ENCODE measurements at regions not wholly inside any gene's neighbourhood (a gene's known extent, or its start where the extent isn't known, plus 50 kb on each side); places are given as distances from the start of the nearest gene placed in this dataset.

DNA sequence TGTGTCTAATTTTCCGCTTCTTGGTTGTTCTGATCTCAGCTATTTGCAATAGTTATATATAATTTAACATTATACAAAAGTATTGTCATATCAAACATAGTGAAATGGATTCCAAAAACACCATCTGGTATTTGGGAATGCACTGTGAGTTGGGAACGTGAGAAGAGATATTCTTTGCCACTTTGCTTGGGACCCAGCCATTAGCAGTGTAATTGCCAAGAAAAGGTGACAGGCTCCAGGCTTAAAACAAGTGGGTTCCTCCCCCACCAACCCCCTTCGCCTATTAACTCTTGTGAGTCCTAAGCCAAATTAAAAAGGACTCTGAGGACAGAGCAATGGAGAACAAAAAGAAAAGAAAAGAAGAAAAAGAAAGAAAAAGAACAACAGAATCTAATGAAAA lies 186.7 kb upstream of the NFIA start:
- H3K27ac ChIP-seq (ENCODE audit: low read depth, low read length): no peak overlapping the region
- H3K9ac ChIP-seq (replicated peaks in 1 of 4; ENCODE audit: extremely low read depth in 1 of 4, low read depth in 3 of 4, low read length in 3 of 4): no peak overlapping the region
- DNase-seq (ENCODE audit: low read depth in 1 of 2, low spot score in 2 of 2): no peak
- no peaks in the 10 kb centered on the region for H4K20me1 ChIP-seq (replicated peaks in 1 of 2; ENCODE audit: control insufficient read depth in 1 of 2, insufficient read depth in 2 of 2, low read length in 2 of 2)
- 90% methylated on average over 3 of the region's 3 CpGs; no CpG with 5 or more reads in 1 of the 2 experiments for WGBS, 2 experiments (ENCODE audit: extremely low coverage in 1 of 2, insufficient coverage in 1 of 2, insufficient read length in 1 of 2, insufficient replicate concordance in 2 of 2, low coverage in 1 of 2, low lambda C conversion rate in 2 of 2, missing lambda C conversion rate in 1 of 2)
- no peak overlapping the region for H3K18ac ChIP-seq (ENCODE audit: extremely low read depth, low read length)
- no peaks in the 10 kb centered on the region for H3K79me1 ChIP-seq (ENCODE audit: low read depth, low read length)
- no peaks in the 10 kb centered on the region for H3K36me3 ChIP-seq (ENCODE audit: control insufficient read depth in 2 of 4, insufficient read depth in 4 of 4, low read length in 3 of 4)
- H3K23me2 ChIP-seq (ENCODE audit: low read depth, low read length): no peaks in the 10 kb centered on the region
- H2BK20ac ChIP-seq (ENCODE audit: low read length): no peak overlapping the region
- no peak overlapping the region for H2BK5ac ChIP-seq (ENCODE audit: low read depth, low read length)
- no peak overlapping the region for H3K14ac ChIP-seq (ENCODE audit: insufficient read length)
- H3K4me2 ChIP-seq (ENCODE audit: insufficient read depth in 1 of 2, low read depth in 2 of 2, low read length in 2 of 2): no peak overlapping the region
- ChIA-PET CTCF (ENCODE audit: partially characterized antibody) (interaction anchor here (1.3 kb wide), 1 partner anchor 154 kb away, joined by 3 read pairs; no protein-coding TSS in a partner anchor), POLR2A (ENCODE audit: partially characterized antibody) (no interaction called here)
- no peaks in the 10 kb centered on the region for H3K27me3 ChIP-seq (replicated peaks in 1 of 4; ENCODE audit: control insufficient read depth in 3 of 4, extremely low read depth in 1 of 4, insufficient read depth in 3 of 4, low read length in 3 of 4)
- no peak overlapping the region for H3K4ac ChIP-seq (replicated peaks; ENCODE audit: insufficient read length, low read depth, low read length)
- no peak overlapping the region for H2BK12ac ChIP-seq (ENCODE audit: low read depth, low read length)
- H3K23ac ChIP-seq (ENCODE audit: insufficient read length): no peak overlapping the region
- H4K5ac ChIP-seq (ENCODE audit: insufficient read length, low read depth, low read length): no peak overlapping the region
- H3K79me2 ChIP-seq (ENCODE audit: control insufficient read depth in 1 of 2, insufficient read depth in 2 of 2, low read length in 2 of 2): no peaks in the 10 kb centered on the region
- H2AK5ac ChIP-seq (ENCODE audit: low read depth, low read length): no peak overlapping the region
- H2BK15ac ChIP-seq (ENCODE audit: low read length): no peak overlapping the region
- H3K56ac ChIP-seq (replicated peaks; ENCODE audit: insufficient read length, low read depth, low read length): no peak overlapping the region
- no peak for TF ChIP-seq HDAC6 (IDR thresholded peaks at IDR 0.05; ENCODE audit: low read depth, low read length)
- no peak for TF ChIP-seq CREB1 (IDR thresholded peaks at IDR 0.05)
- no peak for TF ChIP-seq JUN (IDR thresholded peaks at IDR 0.05; ENCODE audit: low read depth, low read length)
- TF ChIP-seq, protein P1, sequence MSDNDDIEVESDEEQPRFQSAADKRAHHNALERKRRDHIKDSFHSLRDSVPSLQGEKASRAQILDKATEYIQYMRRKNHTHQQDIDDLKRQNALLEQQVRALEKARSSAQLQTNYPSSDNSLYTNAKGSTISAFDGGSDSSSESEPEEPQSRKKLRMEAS (IDR thresholded peaks at IDR 0.05): no peak
- TF ChIP-seq CBX8 (IDR thresholded peaks at IDR 0.05; ENCODE audit: borderline replicate concordance, low read depth, low read length): no peak
- no peak for TF ChIP-seq ASH2L (IDR thresholded peaks at IDR 0.05; ENCODE audit: low read length)
- TF ChIP-seq SIX5 (IDR thresholded peaks at IDR 0.05; ENCODE audit: low read depth, low read length): no peak
- no peak for TF ChIP-seq TBP (IDR thresholded peaks at IDR 0.05; ENCODE audit: low read depth, low read length)
- TF ChIP-seq BCL11A (IDR thresholded peaks at IDR 0.05; ENCODE audit: low read depth in 2 of 2, low read length in 2 of 2): no peak
- no peak for TF ChIP-seq EP300 (IDR thresholded peaks at IDR 0.05; ENCODE audit: borderline replicate concordance in 1 of 2, low read depth in 2 of 2, low read length in 2 of 2)
- no peak for TF ChIP-seq KDM5A (IDR thresholded peaks at IDR 0.05; ENCODE audit: low read length)
- no peak for TF ChIP-seq SIRT6 (IDR thresholded peaks at IDR 0.05; ENCODE audit: low read length)
- no peak for TF ChIP-seq KDM1A (IDR thresholded peaks at IDR 0.05; ENCODE audit: borderline replicate concordance, low read length)
- H3K9me3 ChIP-seq (ENCODE audit: insufficient read depth in 2 of 2, low read depth in 1 of 2, low read length in 1 of 2): no peaks in the 10 kb centered on the region
- H3K4me1 ChIP-seq (replicated peaks in 1 of 4; ENCODE audit: control insufficient read depth in 3 of 4, insufficient read depth in 4 of 4, low read length in 3 of 4): peaks cover 0 to 16% (median 9%) of the 10 kb centered on the region in 4 experiments; a peak in 4 of 7 replicates
- no peak overlapping the region for H2BK120ac ChIP-seq (replicated peaks; ENCODE audit: low read depth, low read length)
- no peak overlapping the region for H2AFZ ChIP-seq (ENCODE audit: low read length)
- H3K4me3 ChIP-seq (ENCODE audit: extremely low read depth in 1 of 4, insufficient read depth in 2 of 4, low read depth in 3 of 4, low read length in 4 of 4): no peak overlapping the region
- H4K91ac ChIP-seq (replicated peaks; ENCODE audit: insufficient read length, low read length): no peak overlapping the region
- H4K8ac ChIP-seq (ENCODE audit: extremely low read depth, insufficient read depth, low read length): no peak overlapping the region
- no peak for FAIRE-seq
